Lower leg skin (tissue), 4 donors: ENCODE measurements at regions not wholly inside any gene's neighbourhood (a gene's known extent, or its start where the extent isn't known, plus 50 kb on each side); places are given as distances from the start of the nearest gene placed in this dataset.
"Not testable (repeated sequence)": the region's sequence is repeated elsewhere in the genome, so short reads cannot be mapped to it uniquely, and the experiment has no call there.

Experiments used
- DNase-seq, 2 donors: peaks; one replicate each; pipeline ENCODE4 v3.0.0-alpha.2; 2019; ENCODE audit warnings: low spot score in 2 of 2
- H3K4me3 ChIP-seq: fragments of 200-600 bp; sonication (generic); 2 replicates; pipeline ENCODE4 v1.5.1; 2017; ENCODE audit warnings: mild to moderate bottlenecking, low read depth; ENCODE audit not compliant: poor library complexity, severe bottlenecking
- POLR2A ChIP-seq, 2 donors: fragments of 450-650 bp; IDR thresholded peaks; one replicate each; pipeline ENCODE4 v1.6.1; 2016 to 2017; ENCODE audit warnings: antibody characterized with exemption in 2 of 2, mild to moderate bottlenecking in 1 of 2, moderate library complexity in 1 of 2
- WGBS, 2 donors: methylation state at CpG; one replicate each; pipeline ENCODE4 v1.1.5; 2018; 5-methylcytosine and 5-hydroxymethylcytosine counted together
- intact Hi-C: fragments of 100-400 bp; cut with DNase I; formaldehyde crosslinking; loops from one replicate; pipeline ENCODE4 v1.15.0; 2023; ENCODE audit warnings: low total_unique reads
- TF ChIP-seq, protein P1 (sequence below), 3 donors: fragments of 450-650 bp; IDR thresholded peaks; one replicate each; pipeline ENCODE4 v1.5.1; 2016; ENCODE audit warnings: antibody characterized with exemption in 3 of 3, mild to moderate bottlenecking in 3 of 3, moderate library complexity in 2 of 3

DNA sequence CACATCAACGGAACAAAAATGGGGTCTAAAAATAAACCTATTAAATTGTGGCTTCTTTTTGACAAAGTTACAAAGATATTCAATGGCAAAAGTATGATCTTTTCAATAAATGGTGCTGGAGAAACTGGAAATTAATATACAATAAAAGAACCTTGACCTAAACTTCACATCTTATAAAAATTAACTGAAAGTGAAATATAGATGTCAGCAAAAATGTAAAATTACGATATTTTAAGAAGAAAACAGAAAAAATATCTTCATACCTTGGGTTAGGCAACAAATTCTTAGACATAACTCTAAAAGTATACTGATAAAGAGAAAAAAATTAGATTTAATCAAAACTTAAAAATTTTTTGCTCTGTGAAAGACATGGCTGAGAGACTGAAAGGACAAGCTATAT, 1909.5 kb upstream of the CDH9 start:
- 78 to 82% methylated on average over 2 of the region's 2 CpGs for WGBS, 2 donors

DNA sequence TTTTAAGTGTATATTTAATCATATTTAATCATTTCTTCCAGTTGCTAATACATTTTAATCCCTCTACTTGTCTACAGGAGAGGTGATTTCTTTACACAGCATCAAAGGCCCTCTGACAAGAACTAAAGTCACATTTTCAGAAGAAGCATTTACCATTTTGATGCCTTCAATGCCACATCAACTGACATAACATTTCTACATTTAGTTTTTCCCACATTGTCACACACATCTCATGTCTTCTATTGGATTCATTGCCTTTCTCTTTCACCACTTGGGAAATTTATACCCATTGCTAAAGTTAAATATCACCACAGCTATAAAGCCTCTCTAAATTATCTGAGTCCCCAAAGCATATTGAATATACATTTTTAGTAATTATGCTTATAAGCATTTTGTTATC, 1907.5 kb upstream of the CDH9 start:
- intact Hi-C loops = no loop called here
- H3K4me3 ChIP-seq = no peak overlapping the region
- no peak for DNase-seq
- TF ChIP-seq, protein P1, sequence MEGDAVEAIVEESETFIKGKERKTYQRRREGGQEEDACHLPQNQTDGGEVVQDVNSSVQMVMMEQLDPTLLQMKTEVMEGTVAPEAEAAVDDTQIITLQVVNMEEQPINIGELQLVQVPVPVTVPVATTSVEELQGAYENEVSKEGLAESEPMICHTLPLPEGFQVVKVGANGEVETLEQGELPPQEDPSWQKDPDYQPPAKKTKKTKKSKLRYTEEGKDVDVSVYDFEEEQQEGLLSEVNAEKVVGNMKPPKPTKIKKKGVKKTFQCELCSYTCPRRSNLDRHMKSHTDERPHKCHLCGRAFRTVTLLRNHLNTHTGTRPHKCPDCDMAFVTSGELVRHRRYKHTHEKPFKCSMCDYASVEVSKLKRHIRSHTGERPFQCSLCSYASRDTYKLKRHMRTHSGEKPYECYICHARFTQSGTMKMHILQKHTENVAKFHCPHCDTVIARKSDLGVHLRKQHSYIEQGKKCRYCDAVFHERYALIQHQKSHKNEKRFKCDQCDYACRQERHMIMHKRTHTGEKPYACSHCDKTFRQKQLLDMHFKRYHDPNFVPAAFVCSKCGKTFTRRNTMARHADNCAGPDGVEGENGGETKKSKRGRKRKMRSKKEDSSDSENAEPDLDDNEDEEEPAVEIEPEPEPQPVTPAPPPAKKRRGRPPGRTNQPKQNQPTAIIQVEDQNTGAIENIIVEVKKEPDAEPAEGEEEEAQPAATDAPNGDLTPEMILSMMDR (IDR thresholded peaks at IDR 0.05) = no peak
- TF ChIP-seq POLR2A (IDR thresholded peaks at IDR 0.05) = no peak

More for the DNA sequence above, 1909.5 kb upstream of the CDH9 start:
- no peak for DNase-seq
- TF ChIP-seq POLR2A (IDR thresholded peaks at IDR 0.05) = no peak
- TF ChIP-seq, protein P1 (IDR thresholded peaks at IDR 0.05) = no peak
- intact Hi-C loops = no loop called here
- no peak overlapping the region for H3K4me3 ChIP-seq

DNA sequence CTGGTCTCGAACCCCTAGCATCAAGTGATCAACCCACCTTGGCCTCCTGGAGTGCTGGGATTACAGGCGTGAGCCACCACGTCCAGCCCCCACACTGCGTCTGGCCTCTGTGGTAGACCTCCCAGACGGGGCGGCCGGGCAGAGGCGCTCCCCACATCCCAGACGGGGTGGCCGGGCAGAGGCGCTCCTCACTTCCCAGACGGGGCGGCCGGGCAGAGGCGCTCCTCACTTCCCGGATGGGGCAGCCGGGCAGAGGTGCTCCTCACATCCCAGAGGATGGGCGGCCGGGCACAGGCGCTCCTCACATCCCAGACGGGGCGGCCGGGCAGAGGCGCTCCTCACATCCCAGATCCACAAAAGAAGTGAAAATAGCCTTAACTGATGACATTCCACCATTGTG, 1891.0 kb upstream of the CDH9 start:
- H3K4me3 ChIP-seq, DNase-seq: not testable (repeated sequence)
- intact Hi-C loops = loop anchor here (2.0 kb wide), 1 partner anchor 29 kb away; no protein-coding TSS in a partner anchor
- WGBS, 2 donors = 86 to 87% methylated on average over 9 to 15 of the region's 24 CpGs

DNA sequence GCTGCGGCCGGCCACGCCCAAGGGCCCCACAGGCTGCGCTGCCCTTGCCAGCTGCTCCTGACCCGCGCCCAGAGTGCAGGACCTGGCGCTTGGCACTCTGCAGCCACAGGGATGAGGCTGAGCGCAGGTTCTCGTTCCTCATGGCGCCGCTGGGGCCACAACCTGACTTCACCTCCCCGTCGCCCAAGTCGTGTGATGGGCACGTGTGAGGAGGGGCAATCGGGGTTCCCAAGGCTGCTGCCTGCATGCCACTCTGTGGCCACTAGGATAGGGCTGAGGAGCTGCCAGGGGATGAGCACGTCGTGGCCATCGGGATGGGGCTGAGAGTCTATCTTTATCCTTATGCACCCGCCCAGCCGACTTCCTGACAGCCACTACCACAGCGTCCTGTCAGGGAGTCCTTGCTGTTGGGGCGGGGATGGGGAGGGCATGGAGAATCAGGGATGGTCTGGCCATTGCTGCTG, 1890.0 kb upstream of the CDH9 start:
- H3K4me3 ChIP-seq, DNase-seq: not testable (repeated sequence)
- intact Hi-C loops = loop anchor here (2.0 kb wide), 1 partner anchor 30 kb away; no protein-coding TSS in a partner anchor
- WGBS, 2 donors = 86 to 90% methylated on average over 5 to 19 of the region's 23 CpGs

DNA sequence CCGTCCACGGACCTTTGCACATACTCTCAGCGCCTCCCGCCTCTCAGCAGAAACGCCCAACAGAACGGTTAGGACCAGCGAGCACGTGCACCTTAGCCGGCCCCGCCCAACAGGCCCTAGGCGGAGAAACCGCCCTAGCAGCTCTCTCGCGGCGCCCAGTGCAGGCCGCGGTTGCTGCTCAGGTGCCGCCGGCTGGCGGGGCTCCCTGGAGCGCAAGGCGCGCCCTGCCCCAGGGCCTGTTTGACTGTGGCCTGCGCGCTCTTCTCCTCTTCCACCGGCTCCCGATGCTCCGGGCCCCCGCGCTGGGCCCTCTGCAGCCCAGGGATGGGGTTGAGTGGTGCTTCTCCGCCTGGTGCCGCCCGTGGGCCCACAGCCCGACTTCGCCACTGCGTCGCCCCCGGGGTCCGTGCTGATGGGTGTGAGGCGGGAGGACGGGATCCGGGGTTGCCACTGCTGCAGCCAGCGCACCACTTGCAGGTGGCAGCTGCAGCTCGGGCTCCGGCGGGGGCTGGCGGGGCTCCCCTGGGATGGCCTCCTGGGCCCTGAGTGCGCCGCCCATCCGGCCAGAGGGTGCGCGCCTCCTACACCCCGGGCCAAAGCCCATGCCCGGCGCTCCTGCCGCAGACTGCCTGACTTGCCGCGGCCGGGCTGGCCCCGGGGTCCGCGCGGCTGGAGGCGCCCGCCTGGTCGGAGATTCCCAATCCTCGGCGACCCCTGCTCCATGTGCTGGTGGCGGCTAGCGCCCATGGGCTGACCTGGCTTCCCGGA, 1889.4 kb upstream of the CDH9 start:
- no peak for DNase-seq
- no peak overlapping the region for H3K4me3 ChIP-seq
- TF ChIP-seq, protein P1 (IDR thresholded peaks at IDR 0.05) = no peak
- TF ChIP-seq POLR2A (IDR thresholded peaks at IDR 0.05) = no peak
- WGBS, 2 donors = 43 to 73% methylated on average over 17 to 32 of the region's 71 CpGs
- intact Hi-C loops = loop anchor here (2.0 kb wide), 1 partner anchor 31 kb away; no protein-coding TSS in a partner anchor

DNA sequence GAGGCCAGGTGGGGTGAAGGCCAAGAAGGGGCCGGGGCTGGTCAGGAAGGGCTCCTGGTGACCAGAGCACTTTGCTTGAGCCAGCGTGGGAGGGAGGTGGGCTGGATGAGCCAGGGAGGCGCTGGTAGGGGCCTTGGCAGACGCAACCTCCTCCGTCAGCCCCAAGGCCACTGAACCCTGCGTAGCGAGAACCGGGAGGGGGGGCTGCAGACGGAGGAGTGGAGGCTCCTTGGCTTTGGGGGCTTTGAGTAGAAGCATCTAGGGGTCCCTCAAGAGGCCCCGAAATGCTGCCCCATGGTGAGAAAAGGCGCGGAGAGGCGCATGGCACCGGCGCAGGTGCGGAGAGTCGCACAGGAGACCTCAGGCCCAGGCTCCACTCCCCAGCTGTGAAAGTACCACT, 1888.0 kb upstream of the CDH9 start:
- WGBS, 2 donors = 92 to 94% methylated on average over 17 of the region's 17 CpGs
- no peak for DNase-seq
- TF ChIP-seq, protein P1 (IDR thresholded peaks at IDR 0.05) = no peak
- no peak for TF ChIP-seq POLR2A (IDR thresholded peaks at IDR 0.05)
- H3K4me3 ChIP-seq = no peak overlapping the region
- intact Hi-C loops = no loop called here

DNA sequence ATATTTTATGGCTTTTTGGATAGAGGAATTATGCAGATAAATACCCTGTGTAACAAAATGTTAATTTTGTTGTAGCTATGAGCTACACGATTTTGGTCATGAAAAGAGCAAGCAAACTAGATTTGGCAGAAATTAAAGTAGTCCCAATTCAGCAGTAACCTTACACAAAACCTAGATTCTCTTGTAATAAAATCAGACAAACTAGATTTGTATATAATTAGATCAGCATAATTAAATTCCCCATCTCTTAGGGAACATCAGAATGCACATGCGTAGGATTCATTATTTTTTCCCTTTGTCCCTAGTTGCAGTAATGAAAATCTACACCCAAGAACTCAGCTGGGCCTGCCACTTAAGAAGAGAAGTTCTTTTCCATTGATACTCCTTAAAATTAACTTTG, 1879.2 kb upstream of the CDH9 start:
- H3K4me3 ChIP-seq = no peak overlapping the region
- intact Hi-C loops = no loop called here
- WGBS, 2 donors = 82 to 85% methylated on average over 2 of the region's 2 CpGs
- TF ChIP-seq, protein P1 (IDR thresholded peaks at IDR 0.05) = no peak
- TF ChIP-seq POLR2A (IDR thresholded peaks at IDR 0.05) = no peak
- no peak for DNase-seq
